HCT116 (cell line): ENCODE measurements at regions not wholly inside any gene's neighbourhood (a gene's known extent, or its start where the extent isn't known, plus 50 kb on each side); places are given as distances from the start of the nearest gene placed in this dataset.

Experiments
- ATAC-seq: fragments of 200-7000 bp; cut with Tn5 transposase; 2 replicates; pipeline ENCODE4 v1.9.1; 2020; ENCODE audit warnings: mild to moderate bottlenecking, moderate library complexity
- BruUV-seq: library from RNA; stranded (reverse); fragments of 400-500 nt; replicated peaks from 2 replicates; lab custom pipeline; 2021; lab: Mats Ljungman, UMichigan
- CTCF ChIA-PET: fragments of 300-600 bp; sonication (Branson Sonifier 250); formaldehyde crosslinking; loops from one replicate; lab custom pipeline; 2021; ENCODE audit warnings: antibody characterized with exemption; lab: Charles Lee
- POLR2A ChIA-PET: fragments of 300-600, 350-600 bp; sonication (Branson Sonifier 250); formaldehyde crosslinking; loops from one replicate; lab custom pipeline; 2021; ENCODE audit warnings: antibody characterized with exemption; lab: Charles Lee
- RAD21 ChIA-PET, 2 experiments: fragments of 300-600 bp; sonication (Branson Sonifier 250); formaldehyde crosslinking; loops; one replicate each; lab custom pipeline; 2023; ENCODE audit warnings: low total read pairs in 2 of 2; ENCODE audit not compliant: uncharacterized antibody in 2 of 2, unreplicated experiment in 2 of 2, low non-redundant PET in 1 of 2; lab: Charles Lee
- DNase-seq: peaks from one replicate; pipeline ENCODE4 v3.0.0-alpha.2; 2010; ENCODE audit warnings: low read depth, low spot score
- H2AFZ ChIP-seq: fragments of 200-600 bp; shearing (Covaris generic), sonication (generic); 2 replicates; pipeline ENCODE4 v1.6.1; 2017; ENCODE audit warnings: low read depth, mixed run types, mixed read lengths, antibody characterized with exemption, low read length; ENCODE audit not compliant: poor library complexity, severe bottlenecking
- H3K27ac ChIP-seq: 2 replicates; pipeline ENCODE4 v1.5.1; 2012; ENCODE audit warnings: low read depth, low read length
- H3K27me3 ChIP-seq: fragments of 200-600 bp; sonication (generic); 2 replicates; pipeline ENCODE4 v1.6.1; 2016; ENCODE audit warnings: mixed run types, low read length, mixed read lengths; ENCODE audit not compliant: insufficient read depth
- H3K36me3 ChIP-seq, 2 experiments: fragments of 200-500 bp in 1 of 2; fragments of 200-600 bp in 1 of 2; sonication (Bioruptor generic) in 1 of 2; sonication (generic) in 1 of 2; 2 replicates each; pipeline versions ENCODE4 v1.5.1 to v1.6.1; 2014 to 2016; ENCODE audit warnings: low read length in 2 of 2, inconsistent platforms in 1 of 2, mixed read lengths in 1 of 2, mixed run types in 1 of 2; ENCODE audit not compliant: insufficient read depth in 2 of 2, control insufficient read depth in 1 of 2
- H3K4me1 ChIP-seq, 2 experiments: fragments of 200-600 bp in 1 of 2; sonication (generic) in 1 of 2; 2 replicates each; pipeline versions ENCODE4 v1.5.1 to v1.6.1; 2012 to 2017; ENCODE audit warnings: low read length in 2 of 2, inconsistent platforms in 1 of 2, mild to moderate bottlenecking in 1 of 2, mixed read lengths in 1 of 2, mixed run types in 1 of 2, moderate library complexity in 1 of 2; ENCODE audit not compliant: insufficient read depth in 2 of 2, control insufficient read depth in 1 of 2
- H3K4me2 ChIP-seq: fragments of 200-600 bp; sonication (generic); 2 replicates; pipeline ENCODE4 v1.6.1; 2017; ENCODE audit warnings: mixed run types, low read length, mixed read lengths
- H3K4me3 ChIP-seq, 2 experiments: fragments of 200-600 bp in 1 of 2; sonication (generic) in 1 of 2; replicated peaks in 1 of 2; 2 replicates each; pipeline ENCODE4 v1.5.1; 2011 to 2016; ENCODE audit warnings: low read length in 2 of 2, control low read depth in 1 of 2, low read depth in 1 of 2, mild to moderate bottlenecking in 1 of 2, mixed read lengths in 1 of 2, mixed run types in 1 of 2
- H3K79me2 ChIP-seq: fragments of 200-600 bp; sonication (generic); 2 replicates; pipeline ENCODE4 v1.6.1; 2017; ENCODE audit warnings: mild to moderate bottlenecking, mixed run types, low read length, moderate library complexity, mixed read lengths; ENCODE audit not compliant: insufficient read depth
- H3K9ac ChIP-seq: fragments of 200-600 bp; sonication (generic); 2 replicates; pipeline ENCODE4 v1.6.1; 2016; ENCODE audit warnings: low read length, mixed read lengths
- H3K9me2 ChIP-seq: fragments of 200-600 bp; sonication (generic), shearing (Covaris generic); 2 replicates; pipeline ENCODE4 v1.6.1; 2017; ENCODE audit warnings: mixed run types, mild to moderate bottlenecking, moderate library complexity; ENCODE audit not compliant: insufficient read depth
- H3K9me3 ChIP-seq, 2 experiments: fragments of 200-500 bp in 1 of 2; fragments of 200-600 bp in 1 of 2; sonication (Bioruptor generic) in 1 of 2; sonication (generic) in 1 of 2; 2 replicates each; pipeline ENCODE4 v1.6.1; 2014 to 2017; ENCODE audit warnings: low read length in 2 of 2, mixed read lengths in 2 of 2, inconsistent platforms in 1 of 2, low read depth in 1 of 2, mild to moderate bottlenecking in 1 of 2, mixed run types in 1 of 2, moderate library complexity in 1 of 2; ENCODE audit not compliant: control insufficient read depth in 1 of 2, insufficient read depth in 1 of 2
- H4K20me1 ChIP-seq: fragments of 200-600 bp; sonication (generic), shearing (Covaris generic); 2 replicates; pipeline ENCODE4 v1.6.1; 2017; ENCODE audit warnings: mixed run types, mild to moderate bottlenecking, moderate library complexity; ENCODE audit not compliant: insufficient read depth
- ATF3 ChIP-seq: IDR thresholded peaks from 2 replicates; pipeline ENCODE4 v1.6.1; 2012
- CBX3 ChIP-seq: IDR thresholded peaks from 2 replicates; pipeline ENCODE4 v1.6.1; 2012; ENCODE audit warnings: low read depth
- EZH2phosphoT487 ChIP-seq: fragments of 200-600 bp; IDR thresholded peaks from 2 replicates; pipeline ENCODE4 v1.6.1; 2018; ENCODE audit warnings: antibody characterized with exemption, borderline replicate concordance
- JUND ChIP-seq: IDR thresholded peaks from 2 replicates; pipeline ENCODE4 v1.6.1; 2012
- POLR2A ChIP-seq: IDR thresholded peaks from 2 replicates; pipeline ENCODE4 v1.7.0; 2011; ENCODE audit warnings: borderline replicate concordance; ENCODE audit not compliant: insufficient read depth, insufficient read length; ENCODE audit errors: extremely low read depth
- POLR2AphosphoS5 ChIP-seq: IDR thresholded peaks from 2 replicates; pipeline ENCODE4 v1.6.1; 2011; ENCODE audit warnings: mild to moderate bottlenecking, low read depth, low read length, moderate library complexity
- RAD21 ChIP-seq: IDR thresholded peaks from 2 replicates; pipeline ENCODE4 v1.6.1; 2012; ENCODE audit warnings: low read depth, mild to moderate bottlenecking
- REST ChIP-seq: IDR thresholded peaks from 2 replicates; pipeline ENCODE4 v1.6.1; 2012; ENCODE audit warnings: low read depth
- SIN3A ChIP-seq: IDR thresholded peaks from 2 replicates; pipeline ENCODE4 v1.6.1; 2012; ENCODE audit warnings: low read depth
- SP1 ChIP-seq: IDR thresholded peaks from 2 replicates; pipeline ENCODE4 v1.6.1; 2012; ENCODE audit warnings: low read depth
- TCF7L2 ChIP-seq: IDR thresholded peaks from 2 replicates; pipeline ENCODE4 v1.7.0; 2011; ENCODE audit warnings: borderline replicate concordance, inconsistent platforms; ENCODE audit not compliant: insufficient read depth, insufficient read length; ENCODE audit errors: extremely low read depth
- ZFX ChIP-seq: fragments of 450-650 bp; IDR thresholded peaks from 2 replicates; pipeline ENCODE4 v1.6.1; 2017
- ZNF274 ChIP-seq: fragments of 200-500 bp; sonication (Bioruptor generic); IDR thresholded peaks from 2 replicates; pipeline ENCODE4 v1.6.1; 2014; ENCODE audit warnings: mild to moderate bottlenecking, low read depth, low read length, inconsistent platforms
- intact Hi-C: fragments of 100-400 bp; cut with micrococcal nuclease; formaldehyde crosslinking; loops from 2 replicates; pipeline ENCODE4 v1.10.0; 2022
- TF ChIP-seq, protein P1 (sequence below): IDR thresholded peaks from 2 replicates; pipeline ENCODE4 v1.6.1; 2011; ENCODE audit warnings: mild to moderate bottlenecking, low read length, moderate library complexity; ENCODE audit not compliant: insufficient replicate concordance; ENCODE audit errors: extremely low read depth

GRCh38 chr3:181872887-181873286, 161.2 kb downstream of the SOX2 start (continued):
- TF ChIP-seq POLR2AphosphoS5 (no peak), ZFX (no peak)

DNA sequence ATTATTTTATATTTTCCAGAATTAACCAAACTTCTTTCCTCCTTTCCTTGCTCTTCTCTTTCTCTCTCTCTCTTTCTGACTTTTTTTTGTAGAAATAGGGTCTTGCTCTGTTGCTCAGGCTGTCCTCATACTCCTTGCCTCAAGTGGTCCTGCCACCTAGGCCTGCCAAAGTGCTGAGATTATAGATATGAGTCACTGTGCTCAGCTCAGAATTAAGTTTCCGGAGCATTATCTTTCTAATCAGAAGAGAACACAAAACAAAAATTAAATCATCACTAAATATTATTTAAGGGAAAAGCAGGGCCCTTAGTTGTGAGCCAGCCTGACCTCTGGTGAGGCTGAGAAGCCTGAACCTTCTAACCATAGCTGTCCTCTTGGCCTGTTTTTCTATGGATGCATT, 168.2 kb downstream of the SOX2 start:
- Histone ChIP-seq H3K4me1 (no peaks in the 10 kb centered on the region), H3K36me3 (no peaks in the 10 kb centered on the region), H3K9me3 (no peaks in the 10 kb centered on the region), H3K27me3 (no peaks in the 10 kb centered on the region), H3K9me2 (no peaks in the 10 kb centered on the region), H3K4me3 (no peak overlapping the region), H2AFZ (no peak overlapping the region), H3K79me2 (no peaks in the 10 kb centered on the region), H3K4me2 (no peak overlapping the region), H3K27ac (no peak overlapping the region), H3K9ac (no peak overlapping the region), H4K20me1 (no peaks in the 10 kb centered on the region)
- DNase-seq (no peak), ATAC-seq (no peak)
- RAD21 ChIA-PET, result no interaction called here
- TF ChIP-seq SP1 (no peak), EZH2phosphoT487 (no peak)
- POLR2A ChIA-PET, result no interaction called here
- BruUV-seq, result no TSS peak
- intact Hi-C loops, result no loop called here
- CTCF ChIA-PET, result no interaction called here

- no peaks in the 10 kb centered on the region for H3K9me2 ChIP-seq
- H3K4me2 ChIP-seq, result no peak overlapping the region
- H3K9me3 ChIP-seq, result no peaks in the 10 kb centered on the region
- no peaks in the 10 kb centered on the region for H4K20me1 ChIP-seq
- ChIA-PET POLR2A (no interaction called here), CTCF (no interaction called here), RAD21 (no interaction called here)
- DNase-seq (no peak), ATAC-seq (no peak)
- no peak overlapping the region for H3K4me3 ChIP-seq
- H3K4me1 ChIP-seq, result no peaks in the 10 kb centered on the region
- BruUV-seq, result no TSS peak
- H3K9ac ChIP-seq, result no peak overlapping the region
- H3K27ac ChIP-seq, result no peak overlapping the region
- H3K36me3 ChIP-seq, result no peaks in the 10 kb centered on the region
- intact Hi-C loops, result no loop called here
- H3K79me2 ChIP-seq, result no peaks in the 10 kb centered on the region
- no peaks in the 10 kb centered on the region for H3K27me3 ChIP-seq
- no peak overlapping the region for H2AFZ ChIP-seq
- no peak for TF ChIP-seq EZH2phosphoT487
- no peak for TF ChIP-seq TCF7L2
- TF ChIP-seq SIN3A, result no peak
- no peak for TF ChIP-seq ATF3
- TF ChIP-seq RAD21, result no peak
- TF ChIP-seq, protein P1, sequence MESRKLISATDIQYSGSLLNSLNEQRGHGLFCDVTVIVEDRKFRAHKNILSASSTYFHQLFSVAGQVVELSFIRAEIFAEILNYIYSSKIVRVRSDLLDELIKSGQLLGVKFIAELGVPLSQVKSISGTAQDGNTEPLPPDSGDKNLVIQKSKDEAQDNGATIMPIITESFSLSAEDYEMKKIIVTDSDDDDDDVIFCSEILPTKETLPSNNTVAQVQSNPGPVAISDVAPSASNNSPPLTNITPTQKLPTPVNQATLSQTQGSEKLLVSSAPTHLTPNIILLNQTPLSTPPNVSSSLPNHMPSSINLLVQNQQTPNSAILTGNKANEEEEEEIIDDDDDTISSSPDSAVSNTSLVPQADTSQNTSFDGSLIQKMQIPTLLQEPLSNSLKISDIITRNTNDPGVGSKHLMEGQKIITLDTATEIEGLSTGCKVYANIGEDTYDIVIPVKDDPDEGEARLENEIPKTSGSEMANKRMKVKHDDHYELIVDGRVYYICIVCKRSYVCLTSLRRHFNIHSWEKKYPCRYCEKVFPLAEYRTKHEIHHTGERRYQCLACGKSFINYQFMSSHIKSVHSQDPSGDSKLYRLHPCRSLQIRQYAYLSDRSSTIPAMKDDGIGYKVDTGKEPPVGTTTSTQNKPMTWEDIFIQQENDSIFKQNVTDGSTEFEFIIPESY, result no peak
- no peak for TF ChIP-seq REST
- TF ChIP-seq ZFX, result no peak
- no peak for TF ChIP-seq POLR2A
- no peak for TF ChIP-seq ZNF274
- no peak for TF ChIP-seq CBX3
- no peak for TF ChIP-seq JUND
- TF ChIP-seq SP1, result no peak
- no peak for TF ChIP-seq POLR2AphosphoS5
Measured at GRCh38 chr3:181880331-181880730, 168.6 kb downstream of the SOX2 start.
